Limb (tissue), 2 donors: ENCODE measurements at regions not wholly inside any gene's neighbourhood (a gene's known extent, or its start where the extent isn't known, plus 50 kb on each side); places are given as distances from the start of the nearest gene placed in this dataset.
A peak's percentile ranks its signal among the peaks of the same experiment; 100 is the strongest.
"Not testable (repeated sequence)": the region's sequence is repeated elsewhere in the genome, so short reads cannot be mapped to it uniquely, and the experiment has no call there.

Source experiments
- DNase-seq, 2 donors: peaks; one replicate each; pipeline ENCODE4 v3.0.0-alpha.2; 2016; ENCODE audit errors: extremely low spot score in 2 of 2

DNA sequence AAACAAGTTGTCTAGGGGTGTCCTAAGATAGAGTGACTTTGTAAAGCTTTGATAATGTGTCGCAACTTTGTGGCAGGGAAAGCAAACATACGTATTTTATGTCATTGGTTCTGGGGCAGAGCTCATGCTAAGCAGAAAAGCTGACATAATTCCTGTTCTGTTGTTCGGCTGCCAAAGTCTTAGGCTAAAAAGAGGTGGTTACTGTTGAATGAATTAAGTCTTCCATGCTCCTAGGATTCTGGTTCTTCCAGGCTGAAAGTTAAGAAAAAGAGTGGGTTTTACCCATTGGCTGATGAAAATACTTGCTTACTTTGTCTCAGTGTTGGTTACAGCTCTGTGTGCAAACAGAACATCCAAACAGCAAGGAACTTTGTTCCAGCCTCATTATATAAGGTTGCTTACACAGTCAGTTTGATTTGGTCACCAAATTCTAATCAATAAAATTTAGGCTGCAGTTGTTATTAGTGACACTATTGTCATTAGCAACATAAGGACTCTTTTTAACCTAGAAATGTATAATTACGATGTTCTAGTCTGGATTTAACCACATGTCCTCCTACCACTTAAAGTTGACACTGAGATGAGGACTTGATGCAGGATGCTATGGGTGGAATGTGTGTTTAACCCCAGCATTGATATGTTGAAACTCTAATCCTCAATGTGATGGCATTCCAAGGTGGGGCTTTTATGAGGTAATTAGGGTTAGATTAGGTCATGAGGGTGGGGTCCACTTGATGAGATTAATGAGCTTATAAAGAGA lies 114.0 kb upstream of the GOT2 start:
- peak in 1 of 2 donors; percentile 24 for DNase-seq

DNA sequence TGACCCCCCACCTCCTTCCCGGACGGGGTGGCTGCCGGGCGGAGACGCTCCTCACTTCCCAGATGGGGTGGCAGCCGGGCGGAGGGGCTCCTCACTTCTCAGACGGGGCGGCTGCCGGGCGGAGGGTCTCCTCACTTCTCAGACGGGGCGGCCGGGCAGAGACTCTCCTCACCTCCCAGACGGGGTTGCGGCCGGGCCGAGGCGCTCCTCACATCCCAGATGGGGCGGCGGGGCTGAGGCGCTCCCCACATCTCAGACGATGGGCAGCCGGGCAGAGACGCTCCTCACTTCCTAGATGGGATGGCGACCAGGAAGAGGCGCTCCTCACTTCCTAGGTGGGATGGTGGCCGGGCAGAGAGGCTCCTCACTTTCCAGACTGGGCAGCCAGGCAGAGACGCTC lies 112.1 kb upstream of the GOT2 start:
- DNase-seq = not testable (repeated sequence)

DNA sequence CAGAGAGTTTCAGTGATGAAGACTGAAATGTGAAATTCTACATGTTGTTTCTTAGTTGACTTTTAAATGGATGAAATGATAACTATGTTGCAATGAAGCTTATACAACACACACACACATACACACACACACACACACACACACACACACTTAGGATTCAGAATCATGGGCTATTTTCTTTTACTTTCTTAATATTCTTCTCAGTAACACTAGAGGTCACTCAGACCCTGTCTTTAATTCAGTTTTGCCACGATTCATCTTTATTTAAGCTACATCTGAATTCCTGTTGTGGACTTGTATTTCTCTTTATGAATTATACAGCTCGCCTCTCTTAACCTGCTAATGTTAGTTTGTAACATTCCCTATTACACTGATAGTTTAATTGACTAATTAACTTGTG lies 109.6 kb upstream of the GOT2 start:
- DNase-seq = peak in 1 of 2 donors; percentile 48

DNA sequence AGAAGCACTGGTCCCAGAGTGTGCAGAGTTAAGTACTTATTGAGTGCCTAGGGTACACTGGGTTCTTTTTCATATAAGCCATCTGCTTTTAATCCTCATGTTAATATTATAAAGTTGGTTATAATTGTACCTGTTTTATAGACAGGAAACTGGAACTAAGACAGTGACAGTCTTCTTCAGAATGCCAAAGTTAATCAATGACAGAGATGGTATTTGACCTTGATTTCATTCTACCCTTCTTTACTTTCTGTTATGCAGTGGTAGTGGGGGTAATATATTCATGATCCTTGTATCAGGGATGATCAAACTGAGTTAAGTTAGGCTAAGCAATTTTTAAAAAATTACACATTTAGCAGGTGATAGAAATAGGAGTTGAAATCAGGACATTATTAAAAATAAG lies 108.6 kb upstream of the GOT2 start:
- DNase-seq = no peak

DNA sequence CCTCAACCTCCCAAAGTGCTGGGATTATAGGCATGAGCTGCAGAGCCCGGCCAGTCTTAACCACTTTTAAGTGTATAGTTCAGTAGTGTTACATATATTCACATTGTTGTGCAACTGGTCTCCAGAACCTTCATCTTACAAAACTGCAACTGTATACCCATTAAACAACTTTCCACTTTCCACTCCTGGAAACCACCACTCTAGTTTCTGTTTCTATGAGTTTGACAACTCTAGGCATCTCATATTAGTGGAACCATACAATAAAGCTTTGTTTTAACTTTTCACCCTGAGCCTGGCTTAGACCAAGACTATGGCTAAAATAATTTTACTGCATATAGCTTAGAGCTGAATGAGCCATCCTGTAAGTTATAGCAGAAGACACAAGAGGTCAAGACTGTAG lies 108.0 kb upstream of the GOT2 start:
- no peak for DNase-seq

DNA sequence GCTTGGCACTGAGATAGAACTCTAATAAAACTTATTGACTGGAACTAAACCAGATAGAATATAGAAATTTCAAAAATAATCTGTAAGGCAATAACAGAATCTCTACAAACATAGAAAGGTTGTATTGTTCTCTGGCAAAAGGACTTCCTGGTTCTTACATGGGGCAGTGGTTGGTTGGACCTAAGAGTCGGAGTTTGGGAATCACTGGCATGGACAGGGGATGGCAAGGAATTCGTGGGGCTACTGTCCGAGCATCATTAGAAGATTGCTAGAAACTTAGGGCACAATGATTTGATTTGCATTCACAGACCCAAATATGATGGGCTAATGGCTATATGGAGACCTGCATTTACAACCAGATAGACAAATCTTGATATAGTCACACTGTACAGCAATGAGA lies 103.8 kb upstream of the GOT2 start:
- DNase-seq = no peak

DNA sequence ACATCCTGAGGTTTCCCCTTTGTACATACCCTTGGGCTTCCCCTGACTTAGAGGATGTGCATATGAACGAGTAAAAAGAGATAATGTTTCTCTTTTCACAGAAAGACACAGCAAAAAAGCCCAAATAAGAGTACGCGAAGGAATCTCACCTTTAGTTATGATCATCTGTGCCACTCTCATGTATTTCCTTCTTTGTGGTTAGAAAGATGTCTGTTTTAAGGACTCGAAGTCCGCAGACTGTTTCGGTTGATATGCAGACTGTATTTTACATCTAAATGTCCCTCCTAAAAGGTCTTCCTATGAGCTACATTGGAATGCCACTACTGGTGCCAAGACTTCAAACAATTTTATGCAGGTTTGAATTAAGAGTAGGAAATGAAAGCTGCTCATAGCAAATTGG lies 102.3 kb upstream of the GOT2 start:
- no peak for DNase-seq

DNA sequence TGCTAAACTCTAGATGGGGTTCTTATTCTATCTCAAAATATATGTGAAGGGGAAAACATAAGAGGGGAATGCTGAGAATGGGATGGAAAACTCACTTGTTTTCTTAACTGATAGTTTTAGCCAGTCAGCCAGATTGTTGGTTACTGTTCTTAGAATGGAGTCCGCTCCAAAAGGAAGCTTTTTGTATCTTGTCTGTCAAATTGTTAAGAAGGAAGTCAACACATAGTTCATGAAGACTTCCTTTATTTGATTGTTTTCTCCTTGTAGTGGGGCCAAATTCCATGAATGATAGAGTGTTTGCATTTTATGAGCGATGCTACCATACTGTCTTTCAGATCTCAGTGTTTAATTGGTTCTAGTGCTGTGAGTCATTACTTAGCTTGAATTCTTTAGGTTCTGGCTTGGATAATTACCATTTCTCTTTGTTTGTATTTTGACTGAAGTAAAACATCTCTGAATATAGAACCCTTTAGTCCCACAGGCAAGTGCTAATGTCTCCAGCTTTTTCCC lies 98.3 kb upstream of the GOT2 start:
- no peak for DNase-seq

DNA sequence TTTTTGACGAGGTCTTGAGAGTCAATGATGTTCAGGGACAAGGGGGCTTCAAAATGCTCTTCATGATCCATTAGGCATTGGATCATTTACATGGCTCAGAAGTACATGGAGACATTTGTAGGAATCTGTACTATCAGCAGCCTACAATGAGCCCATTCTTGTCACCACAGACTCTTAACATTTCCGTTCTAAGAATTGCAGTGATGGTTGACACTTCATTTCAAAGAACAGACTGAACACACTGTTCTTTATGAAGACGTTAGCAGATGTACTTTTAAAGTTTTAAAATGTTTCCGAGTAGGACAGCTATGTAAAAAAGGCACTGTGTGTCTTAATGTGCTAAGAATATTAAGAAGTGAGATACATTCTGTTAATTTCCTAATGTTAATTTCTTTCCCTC lies 97.3 kb upstream of the GOT2 start:
- DNase-seq = no peak

DNA sequence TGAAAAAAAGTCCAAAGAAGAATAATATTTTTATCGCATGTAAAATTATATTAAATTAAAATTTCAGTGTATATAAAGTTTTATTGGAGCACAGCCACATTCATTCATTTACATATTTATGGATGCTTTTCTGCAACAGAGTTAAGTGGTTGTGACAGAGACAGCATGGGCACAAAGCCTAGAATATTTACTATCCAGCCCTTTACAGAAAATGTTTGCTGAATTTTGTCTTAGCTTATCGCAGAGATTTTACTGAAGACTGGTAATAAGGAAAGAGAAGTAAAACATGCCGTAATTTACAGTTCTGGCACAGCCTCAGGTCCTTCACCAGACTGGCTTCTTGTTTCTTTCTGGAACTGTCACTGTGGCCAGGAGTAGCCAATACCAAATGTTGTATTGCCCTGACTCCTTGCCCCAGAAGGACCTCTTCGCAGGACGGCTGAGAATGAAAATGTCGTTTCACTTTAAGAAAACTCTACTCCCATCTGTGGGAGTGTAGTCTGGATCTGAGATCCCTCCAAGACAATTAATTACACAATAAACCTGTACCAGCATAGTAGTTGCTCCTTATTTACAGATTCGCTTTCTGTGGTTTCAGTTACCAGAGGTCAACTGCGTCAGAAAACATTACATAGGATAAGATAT lies 94.9 kb upstream of the GOT2 start:
- no peak for DNase-seq

DNA sequence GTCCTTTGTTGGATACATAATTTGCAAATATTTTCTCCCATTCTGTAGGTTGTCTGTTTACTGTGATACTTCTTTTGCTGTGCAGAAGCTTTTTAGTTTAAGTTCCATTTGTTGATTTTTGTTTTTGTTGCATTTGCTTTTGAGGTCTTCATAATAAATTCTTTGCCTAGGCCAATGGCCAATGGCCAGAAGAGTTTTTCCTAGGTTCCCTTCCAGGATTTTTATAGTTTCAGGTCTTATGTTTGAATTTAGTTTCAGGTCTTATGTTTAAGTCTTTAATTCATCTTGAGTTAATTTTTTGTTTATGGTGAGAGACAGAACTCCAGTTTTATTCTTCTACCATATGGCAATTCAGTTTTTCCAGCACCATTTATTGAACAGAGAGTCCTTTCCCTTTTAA lies 90.1 kb upstream of the GOT2 start:
- no peak for DNase-seq

DNA sequence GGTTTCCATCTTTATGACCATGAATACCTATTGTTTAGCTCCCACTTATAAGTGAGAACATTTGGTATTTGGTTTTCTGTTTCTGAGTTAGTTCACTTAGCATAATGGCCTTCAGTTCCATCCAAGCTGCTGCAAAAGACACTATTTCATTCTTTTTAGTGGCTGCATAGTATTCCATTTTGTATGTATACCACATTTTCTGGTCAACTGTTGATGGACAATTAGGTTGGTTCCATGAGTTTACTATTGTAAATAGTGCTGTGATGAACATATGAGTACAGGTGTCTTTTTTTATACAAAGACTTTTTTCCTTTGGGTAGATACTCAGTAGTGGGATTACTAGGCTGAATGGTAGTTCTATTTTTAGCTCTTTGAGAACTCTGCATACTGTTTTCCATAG lies 87.8 kb upstream of the GOT2 start:
- no peak for DNase-seq

DNA sequence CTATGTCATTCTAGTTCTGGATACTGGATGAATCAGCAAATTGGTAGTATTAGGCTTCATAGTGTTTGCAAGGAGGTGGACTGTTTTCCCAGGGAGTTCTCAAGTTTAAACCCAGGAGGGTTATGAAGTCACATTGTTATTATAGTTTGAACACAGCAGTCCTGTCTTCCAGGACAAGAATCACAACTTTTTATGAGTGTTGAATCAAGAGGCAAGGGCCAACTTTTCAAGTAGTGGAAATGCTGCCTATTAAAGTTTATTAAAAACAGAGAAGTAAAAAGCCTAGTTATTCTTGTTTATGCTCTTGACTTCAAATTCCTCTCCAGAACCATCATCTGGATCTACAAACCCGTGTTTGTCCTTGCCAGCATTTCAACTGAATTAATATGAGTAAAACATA lies 86.3 kb upstream of the GOT2 start:
- peak in 1 of 2 donors; percentile 52 for DNase-seq

DNA sequence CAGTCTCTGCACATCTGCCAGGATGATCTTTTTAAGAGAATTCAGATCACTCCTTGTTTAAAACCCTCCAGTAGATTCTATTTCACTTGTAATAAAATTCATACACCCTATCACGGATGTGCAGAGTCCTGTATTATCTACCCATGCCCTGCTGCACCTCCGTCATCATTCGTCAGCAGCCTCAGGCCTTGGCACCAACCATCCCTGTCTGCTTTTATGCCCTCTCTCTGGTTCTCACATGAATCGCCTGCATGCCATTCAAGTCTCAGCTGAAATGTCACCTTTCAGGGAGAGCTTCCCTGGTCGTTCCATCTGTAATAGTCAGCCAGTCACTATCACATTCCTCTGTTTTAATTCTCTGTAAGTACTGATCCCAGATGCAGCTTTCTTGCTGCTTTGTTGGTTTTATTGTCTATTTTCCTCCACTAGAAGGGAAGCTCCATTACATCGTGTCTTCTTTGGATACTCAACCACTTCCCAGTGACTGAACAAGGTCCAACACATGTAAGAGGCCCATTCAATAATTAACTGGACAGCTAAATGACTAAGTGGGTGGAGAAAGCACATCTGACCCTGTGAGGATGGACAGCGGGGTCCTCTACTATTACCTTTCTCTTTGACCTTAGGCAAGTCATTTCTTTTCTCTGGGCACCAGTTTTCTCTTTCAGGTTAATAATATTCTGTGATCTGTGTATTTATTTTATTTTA lies 81.2 kb upstream of the GOT2 start:
- no peak for DNase-seq

DNA sequence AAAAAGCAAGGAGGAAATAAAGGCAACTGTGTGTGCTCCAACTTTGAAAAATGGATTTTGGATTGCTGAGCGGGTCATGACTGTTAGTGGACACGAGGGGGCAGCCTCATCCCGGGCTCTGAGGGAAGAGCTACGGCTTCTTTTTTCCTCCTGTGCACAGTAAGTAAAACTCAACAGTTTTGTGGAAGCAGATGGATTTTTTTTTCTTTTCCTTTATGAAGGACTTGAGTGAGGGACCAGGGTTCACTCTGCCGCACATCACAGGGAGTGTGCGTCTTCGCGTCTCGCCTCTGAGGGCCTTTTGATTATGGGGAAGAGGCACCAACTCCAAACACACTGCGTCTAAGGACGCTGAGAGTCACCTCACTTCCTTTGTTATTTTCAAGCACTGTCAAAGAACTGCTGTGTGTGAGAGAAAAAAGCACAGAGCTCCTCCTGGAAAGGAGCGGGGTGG lies 80.3 kb upstream of the GOT2 start:
- peak; percentile 73 to 85 for DNase-seq

DNA sequence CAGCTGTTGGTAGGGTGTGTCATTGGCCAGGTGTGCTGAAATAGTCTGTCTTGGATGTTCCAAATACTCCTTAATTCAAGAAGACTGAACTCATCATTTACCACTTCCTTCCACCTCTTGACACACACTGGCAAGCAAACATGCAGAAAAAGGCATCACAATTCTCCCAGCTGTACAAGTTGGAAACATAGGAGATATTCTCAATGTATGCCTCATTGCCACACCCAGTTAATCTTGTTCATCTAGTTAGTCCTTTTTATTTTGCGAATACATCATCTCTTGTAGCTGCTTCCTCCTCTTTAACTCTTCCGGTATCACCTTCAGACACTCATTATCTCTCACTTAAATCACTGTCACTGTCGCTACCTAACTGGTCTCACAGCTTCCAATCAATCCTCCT lies 75.1 kb upstream of the GOT2 start:
- no peak for DNase-seq

DNA sequence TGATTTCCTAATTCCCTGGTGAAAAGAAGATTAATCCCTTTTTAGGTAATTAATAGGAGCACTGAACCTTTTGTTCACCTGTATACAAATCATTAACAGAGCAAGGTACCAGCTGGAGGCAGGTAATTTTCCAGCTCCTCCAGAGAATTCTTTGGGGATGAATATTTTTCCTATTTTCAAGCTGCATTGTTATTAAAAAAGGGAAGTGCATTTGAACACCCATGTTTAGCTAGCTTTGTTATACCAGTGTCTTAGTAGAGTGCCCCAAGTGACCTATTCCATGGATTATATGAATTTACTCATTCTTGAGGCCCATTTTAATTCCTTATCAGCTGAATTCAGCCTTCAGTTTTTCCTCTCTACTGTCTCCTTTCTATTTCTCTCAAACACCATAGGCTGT lies 73.2 kb upstream of the GOT2 start:
- DNase-seq = no peak

DNA sequence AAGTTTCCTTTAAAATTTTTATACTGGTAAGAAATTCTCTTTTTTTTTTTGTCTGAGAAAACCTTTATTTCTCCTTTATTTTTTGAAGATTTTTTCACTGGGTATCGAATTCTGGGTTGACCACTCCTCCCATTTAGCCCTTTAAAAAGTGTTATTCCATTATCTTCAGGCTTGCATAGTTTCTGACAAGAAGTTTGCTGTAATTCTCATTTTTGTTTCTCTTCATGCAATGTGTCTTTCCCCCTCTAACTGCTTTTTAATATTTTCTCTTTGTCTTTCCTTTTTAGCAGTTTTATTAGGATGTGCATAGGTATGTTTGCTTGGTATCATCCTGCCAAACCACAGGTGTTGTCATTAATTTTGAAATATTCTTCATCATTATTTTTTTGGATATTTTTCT lies 67.7 kb upstream of the GOT2 start:
- DNase-seq = no peak

DNA sequence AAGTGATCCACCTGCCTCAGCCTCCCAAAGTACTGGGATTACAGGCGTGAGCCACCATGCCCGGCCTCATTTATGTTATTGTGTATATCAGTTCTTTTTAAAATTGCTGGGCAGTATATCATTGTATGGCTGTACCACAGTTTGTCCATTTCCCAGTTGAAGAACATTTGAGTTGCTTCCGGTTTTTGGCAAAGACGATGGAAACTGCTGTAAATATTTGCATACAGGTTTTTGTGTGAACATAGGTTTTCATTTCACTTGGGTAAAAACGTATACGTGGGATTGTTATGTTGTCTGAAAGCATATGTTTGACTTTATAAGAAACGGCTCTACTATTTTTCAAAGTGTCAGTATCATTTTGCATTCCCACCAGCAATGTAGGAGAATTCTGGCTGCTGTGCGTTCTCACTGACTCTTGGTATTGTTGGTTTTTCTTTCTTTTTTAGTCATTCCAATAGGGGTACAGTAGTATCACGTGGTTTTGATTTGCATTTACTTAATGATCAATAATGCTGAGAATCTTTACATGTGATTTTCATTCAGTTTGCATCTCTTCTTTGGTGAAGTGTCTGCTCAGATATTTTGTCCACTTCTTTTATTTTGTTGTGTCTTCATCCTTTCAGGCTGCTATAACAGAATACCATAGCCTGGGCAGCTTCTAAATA lies 63.2 kb upstream of the GOT2 start:
- no peak for DNase-seq

DNA sequence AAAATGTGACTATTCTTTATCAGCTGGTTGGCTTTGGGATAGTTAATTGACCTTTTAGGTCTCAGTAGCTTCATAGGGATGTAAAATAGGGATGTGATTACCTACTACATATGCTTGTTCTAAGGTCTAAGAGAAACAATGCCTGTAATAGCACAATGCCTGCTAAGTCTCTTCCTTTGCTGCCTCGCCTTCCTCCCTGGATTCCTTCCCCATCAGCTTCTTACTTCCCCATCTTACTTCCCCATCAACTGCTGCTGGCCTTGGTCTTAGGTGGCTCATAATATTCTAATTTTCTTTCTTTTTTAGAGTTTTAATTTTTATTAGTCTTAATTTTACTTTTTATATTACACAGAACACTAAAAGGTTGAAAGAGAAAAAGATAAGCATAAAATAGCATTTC lies 59.2 kb upstream of the GOT2 start:
- no peak for DNase-seq

DNA sequence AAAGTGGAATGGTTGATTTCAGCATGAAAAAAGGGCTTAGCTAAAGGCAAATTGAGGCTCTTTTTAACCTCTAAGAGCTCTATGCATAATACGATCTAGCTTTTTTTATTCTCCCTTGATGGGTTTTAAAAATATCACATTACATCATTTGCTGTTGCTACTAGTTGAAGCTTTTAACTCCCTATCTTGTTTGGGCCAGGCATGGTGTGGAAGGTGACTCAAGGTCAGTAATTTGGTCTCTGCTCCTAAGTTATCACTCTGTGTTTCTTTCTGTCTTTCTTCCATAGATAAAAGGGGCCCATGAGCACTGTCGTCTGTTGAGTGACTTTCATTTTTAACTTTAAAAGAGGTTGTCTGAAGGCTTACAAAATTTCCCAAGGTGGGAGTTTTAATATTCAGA lies 58.1 kb upstream of the GOT2 start:
- no peak for DNase-seq
